ENCODE measurements at regions not wholly inside any gene's neighbourhood (a gene's known extent, or its start where the extent isn't known, plus 50 kb on each side); places are given as distances from the start of the nearest gene placed in this dataset.

- TF ChIP-seq CTCF (IDR thresholded peaks at IDR 0.05) (no peak), POLR2A (IDR thresholded peaks at IDR 0.05) (no peak)
These were observed 91.2 kb downstream of the TNFAIP2 start for GRCh38 chr14:103214461-103214958.
